HG03442 (cell line): ENCODE measurements at regions not wholly inside any gene's neighbourhood (a gene's known extent, or its start where the extent isn't known, plus 50 kb on each side); places are given as distances from the start of the nearest gene placed in this dataset.

Experiments
- ATAC-seq: cut with Tn5 transposase; IDR thresholded peaks from one replicate; pipeline ENCODE4 v1.9.1; 2021; ENCODE audit warnings: mild to moderate bottlenecking, moderate library complexity; ENCODE audit not compliant: unreplicated experiment

DNA sequence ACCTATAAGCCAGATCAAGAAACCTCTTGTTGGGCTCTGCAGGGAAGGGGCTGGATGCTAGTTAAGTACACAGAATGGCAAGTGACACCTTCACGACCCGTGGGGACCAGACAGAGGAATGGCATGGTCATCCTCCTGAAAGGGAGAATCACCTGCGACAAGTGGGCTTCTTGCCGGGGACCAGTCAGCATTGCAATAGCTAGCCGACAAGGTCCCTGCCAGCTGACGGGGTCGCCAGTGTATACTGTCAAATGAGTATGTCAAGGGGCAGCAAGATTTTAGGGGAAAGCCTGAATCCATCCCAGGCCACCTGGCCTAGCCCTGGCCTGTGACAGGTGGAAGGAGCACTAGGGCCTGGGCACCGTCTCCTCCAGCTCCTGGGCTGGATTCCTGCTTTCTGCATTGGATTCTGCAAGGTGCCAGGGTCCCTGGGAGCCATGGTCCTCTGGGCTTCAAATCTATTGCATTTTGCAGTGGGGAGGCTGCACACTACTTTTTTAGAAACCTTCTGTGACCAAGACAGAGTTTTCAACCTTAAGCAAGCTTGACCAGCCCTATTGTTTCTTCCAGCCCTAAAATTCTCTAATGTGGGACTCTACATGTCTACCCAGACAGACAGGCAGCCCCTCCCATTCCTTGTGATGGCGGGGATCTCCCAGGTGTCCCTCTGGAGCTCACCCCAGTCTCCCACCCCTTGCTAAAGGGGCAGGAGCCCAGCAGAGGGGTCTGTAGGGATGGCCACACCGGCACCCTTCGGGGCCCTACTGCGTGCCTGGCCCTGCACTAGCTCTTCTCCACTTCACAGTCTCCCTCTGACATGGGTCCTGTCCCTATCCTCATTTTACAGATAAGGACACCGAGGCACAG is 178.5 kb downstream of the GLI2 start:
- ATAC-seq = no peak

DNA sequence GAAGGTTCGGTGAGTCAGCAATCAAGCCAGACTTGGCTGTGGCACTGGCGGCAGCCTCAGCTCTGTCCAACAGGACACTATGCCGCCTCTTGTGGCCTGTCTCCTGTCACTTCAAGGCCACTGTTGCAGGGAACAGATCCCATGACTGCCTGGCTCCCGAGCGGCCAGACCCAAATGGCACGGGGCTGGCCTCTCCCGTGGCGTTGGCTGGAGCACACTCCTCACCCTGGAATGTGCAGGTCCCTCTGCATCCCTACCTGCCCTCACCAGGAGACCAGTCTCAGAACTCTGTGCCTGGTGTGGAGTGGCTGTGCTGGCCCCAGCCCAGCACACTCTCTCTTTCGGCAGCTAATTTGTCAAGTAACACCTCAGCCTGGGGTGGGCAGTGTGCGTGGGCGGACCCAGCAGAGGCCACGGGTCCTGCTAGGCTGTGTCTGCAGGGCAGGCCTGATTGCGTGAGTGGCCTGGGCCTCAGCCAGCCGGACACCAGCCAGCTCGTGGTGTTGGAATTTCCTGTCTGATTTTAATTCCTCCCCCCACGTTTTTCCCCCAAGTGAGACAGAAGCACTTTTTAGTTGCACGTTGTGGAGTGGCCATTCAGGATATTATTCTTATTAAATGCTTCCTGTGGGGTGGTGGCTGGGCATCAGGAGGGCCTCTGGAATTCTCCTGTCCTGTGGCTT is 179.3 kb downstream of the GLI2 start:
- no peak for ATAC-seq

DNA sequence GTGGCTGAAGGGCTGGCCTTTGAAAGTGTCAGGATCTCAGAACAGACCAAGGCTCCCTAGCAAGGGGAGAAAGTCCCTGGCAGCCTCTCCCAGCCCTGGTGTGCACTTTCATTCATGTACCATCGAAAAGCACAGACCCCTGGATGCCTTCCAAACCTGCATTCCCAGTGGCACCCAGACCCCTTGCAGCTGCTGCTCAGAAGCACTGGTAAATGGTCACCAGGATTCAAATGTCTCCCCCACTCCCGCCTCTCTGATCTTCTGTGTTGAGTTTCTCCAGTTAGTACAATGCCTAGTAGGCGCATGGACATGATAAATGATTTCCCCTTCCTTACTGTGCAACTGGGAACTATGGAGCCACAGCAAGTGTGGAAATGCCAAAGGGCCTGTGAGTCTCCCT is 180.0 kb downstream of the GLI2 start:
- no peak for ATAC-seq

DNA sequence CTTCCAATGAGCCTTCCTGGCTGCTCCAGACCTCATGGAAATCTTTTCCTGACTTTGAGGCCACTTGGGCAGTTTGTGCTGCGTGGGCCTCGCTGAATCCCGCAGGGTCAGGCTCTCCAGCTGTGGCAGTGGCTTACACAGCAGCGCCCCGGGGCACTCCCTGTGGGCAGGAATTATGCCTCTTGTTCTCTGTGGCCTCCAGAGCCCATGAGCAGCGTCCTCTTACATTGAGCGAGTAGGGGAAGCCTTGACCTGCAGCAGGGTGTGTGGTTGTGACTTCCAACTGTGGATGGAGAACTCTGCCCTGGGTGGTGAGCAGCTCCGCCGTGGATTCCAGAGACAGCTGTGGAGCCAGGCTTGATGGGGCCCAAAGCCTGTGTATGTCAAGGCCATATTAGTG is 180.8 kb downstream of the GLI2 start:
- no peak for ATAC-seq

DNA sequence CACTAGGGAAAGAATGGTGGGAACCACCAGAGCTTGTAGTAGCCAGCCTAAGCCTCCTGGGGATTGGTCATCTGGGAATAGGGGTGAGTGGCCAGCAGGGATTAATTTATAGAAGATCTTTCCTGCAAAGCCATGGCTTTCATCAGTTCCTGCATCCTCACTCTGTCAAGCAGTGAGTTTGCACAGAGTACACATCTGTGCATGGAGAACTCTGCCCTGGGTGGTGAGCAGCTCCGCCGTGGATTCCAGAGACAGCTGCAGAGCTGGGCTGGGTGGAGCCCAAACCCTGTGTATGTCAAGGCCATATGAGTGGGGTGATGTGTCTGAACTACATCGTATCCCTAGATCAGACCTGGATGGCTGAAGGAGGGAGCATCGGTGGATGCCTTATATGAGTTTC is 182.2 kb downstream of the GLI2 start:
- ATAC-seq = no peak

DNA sequence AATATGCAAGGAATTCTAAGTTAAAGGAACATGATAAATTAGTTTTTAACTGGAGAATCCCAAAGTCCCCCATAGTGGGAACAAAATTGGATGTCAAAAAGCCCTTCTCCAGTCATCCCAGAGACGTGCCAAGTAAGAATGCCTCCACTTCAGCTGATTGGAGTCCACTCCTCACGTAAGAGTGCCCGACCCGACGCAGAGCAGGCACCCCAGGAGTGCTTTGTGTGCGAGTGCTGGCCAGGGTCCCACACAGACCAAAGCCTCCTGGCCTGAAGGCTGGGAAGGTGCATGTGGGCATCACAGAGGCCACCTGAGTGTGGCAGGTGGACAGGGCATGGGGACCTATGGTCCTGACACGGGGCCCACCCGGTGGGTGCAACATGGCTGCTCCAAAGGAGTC is 183.5 kb downstream of the GLI2 start:
- ATAC-seq = no peak

DNA sequence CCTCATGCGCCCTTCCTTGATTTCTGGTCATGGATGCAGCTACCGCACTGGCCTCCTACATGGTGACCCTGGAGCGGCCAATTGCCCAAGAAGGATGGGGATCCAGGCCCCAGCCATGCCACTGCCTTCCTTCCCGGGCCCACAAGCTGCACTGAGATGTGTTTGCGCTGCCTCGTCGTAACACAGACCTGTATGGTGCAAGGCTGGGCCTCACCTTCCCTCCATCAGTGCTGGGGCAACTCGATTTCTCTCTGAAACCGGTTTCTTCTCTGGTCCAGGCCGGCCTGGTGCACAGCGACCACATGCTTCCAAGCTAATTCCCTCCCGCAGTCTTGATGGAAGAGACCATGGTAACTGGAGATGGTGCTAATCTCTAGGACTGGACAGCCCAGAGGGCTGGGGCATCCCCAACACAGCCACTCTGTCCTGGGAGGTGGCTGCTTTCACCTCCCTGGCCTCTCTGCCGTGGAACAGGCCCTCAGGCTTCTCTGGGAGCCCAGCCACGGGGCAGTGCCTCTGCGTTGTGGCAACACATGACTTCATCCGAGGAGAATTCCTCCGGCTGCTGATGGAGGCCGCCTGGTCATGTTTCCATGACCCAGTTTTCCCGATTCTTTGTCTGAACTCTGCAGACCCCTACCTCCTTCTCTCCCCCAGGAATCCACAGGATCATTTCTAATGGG is 184.2 kb downstream of the GLI2 start:
- no peak for ATAC-seq

DNA sequence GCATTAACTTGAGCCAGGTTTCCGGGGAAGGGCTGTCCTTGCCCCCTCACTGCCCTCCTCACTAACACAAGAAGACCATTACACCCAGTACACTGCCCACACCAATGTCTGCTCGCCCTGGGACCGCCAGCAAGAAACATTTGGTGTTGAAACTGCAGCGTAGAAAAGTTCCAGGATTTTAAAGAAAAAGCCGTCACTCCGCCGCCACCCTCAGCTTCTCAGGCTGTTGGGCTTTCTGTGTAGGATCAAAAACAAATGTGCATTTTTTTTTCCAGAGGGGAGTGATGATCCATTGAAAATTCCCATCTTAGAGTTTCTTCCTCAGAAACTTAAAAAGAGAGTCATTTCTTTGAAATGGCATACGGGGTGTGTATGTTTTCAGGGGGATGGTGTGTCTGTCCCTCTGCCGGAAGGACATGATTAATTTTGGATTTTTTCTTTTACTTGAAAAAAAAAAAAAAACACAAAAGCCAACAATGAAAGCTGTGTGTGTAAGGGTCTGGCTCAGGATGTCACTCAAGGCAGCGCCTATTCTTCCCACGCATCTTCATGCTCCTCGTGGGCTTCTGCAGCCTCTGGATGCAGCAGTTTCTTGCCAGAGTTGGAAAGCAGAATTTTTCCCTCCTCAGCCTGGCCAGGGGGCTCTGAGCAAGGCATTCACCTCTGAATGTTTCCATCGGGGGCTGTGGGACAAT is 184.9 kb downstream of the GLI2 start:
- ATAC-seq = no peak

DNA sequence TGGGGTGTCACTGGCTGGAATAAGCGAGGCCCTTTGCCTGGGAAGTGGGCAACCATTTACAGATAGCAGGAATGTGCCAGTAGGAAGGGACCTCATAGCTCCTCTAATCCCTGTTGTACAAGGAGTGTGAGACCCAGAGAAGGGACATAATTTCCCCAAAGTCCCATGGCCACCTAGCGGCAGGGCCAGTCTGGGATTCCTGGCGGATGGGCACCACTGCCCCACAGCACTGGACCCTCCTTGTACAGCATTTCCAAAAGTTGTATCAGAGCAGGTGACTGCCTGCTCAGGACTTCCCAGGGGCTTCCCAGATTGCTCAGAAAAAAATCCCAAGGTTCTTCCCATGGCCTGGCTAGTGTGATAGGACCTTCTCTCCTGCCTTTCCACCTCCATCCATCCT is 185.8 kb downstream of the GLI2 start:
- ATAC-seq = no peak

DNA sequence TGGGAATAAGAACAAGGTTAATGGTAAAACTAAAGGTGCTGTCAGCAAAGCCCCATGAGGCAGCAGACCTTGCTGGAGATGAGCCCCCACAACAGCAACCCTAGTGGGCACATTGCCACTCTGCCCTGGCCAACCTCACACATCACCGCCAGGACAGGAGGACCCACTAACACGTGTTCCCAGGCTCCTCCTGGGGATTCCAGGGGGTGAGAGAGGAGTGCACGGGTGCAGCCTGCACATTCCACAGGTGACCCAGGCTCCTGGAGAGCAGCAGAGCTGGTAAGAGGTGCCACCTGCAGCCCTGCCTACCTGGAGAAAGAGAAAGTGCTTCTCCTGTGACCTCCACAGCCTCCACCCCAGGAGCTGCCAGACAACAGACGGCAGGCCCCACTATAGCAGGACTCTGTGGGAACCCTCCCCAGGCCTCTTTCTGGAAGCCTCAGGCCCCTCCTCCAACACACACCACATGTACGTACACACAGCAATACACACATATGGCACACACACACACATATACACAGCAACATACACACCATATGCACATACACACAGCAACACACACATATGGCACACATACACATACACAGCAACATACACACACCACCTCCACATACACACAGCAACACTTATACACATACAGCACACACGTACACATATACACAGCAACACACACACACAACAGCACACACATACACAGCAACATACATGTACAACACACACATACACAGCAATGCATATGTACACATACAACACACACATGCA is 187.1 kb downstream of the GLI2 start:
- no peak for ATAC-seq

DNA sequence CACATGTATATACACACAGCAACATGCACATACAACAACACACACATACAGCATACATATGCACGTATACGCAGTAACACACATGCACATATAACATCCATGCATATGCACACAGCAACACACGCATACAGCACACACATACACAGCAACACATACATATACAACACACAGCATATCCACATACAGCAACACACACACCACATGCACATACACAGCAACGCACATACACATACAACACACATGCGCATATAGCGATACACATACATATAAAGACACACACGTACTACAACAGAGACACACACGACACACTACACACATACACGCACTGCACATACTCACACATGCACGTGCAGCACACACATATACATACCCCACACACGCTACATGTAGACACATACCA is 187.8 kb downstream of the GLI2 start:
- ATAC-seq = no peak

DNA sequence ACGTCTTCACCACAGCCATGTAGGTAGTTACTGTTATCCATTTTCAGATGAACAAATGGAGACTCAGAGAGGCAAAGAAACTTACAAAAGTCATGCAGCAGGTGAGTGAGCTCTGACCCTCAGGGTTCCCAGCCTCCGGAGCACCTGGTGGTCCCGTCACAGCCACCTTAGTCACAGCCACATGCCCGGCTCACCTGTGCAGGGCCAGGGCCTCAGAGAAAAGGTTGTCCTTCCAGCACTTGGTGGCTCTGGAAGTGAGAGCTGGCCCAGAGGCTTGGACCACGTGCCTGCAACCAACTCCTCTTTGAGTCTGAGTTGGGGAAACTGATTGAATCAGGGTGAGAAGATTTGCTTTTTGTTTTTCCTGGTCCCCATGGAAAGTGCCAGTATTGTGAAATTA is 189.3 kb downstream of the GLI2 start:
- ATAC-seq = no peak

DNA sequence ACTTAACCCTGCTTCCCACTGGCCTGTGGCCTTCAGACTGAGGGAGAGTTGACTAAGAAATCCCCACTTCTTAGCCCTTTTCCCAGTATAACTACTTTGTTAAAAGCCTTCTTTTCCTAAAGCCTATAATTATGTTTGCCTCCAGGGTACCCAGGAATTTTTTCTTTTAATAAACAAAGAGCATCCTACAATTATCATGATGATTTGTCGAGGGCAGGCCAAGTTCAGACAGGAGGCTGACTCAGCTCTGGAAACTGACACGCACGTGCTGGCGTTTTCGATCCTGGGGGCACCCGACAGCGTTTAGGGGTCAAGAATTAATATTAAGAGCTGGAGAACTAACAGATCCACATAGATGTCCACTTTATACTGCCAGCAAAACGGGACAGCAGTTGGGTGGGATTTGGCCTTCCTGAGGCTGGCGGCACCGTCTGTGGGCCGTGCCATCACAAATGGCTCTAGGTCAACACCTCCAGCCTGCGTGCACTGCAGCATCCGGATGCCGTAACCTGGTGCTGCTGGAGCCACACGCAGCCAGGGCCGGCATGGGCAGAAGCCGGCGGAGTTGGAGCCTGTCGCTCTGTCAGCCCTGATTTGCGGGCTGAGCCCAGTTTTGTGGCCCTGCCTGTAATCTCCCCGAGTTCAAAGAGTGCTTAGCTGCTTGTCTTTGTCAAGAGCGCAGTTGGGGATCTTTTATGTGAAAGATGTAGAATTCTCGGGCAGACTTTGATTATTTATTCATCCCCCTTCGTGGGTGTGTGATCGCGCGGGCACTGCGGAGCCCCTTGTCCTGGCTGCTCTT is 191.0 kb downstream of the GLI2 start:
- no peak for ATAC-seq

DNA sequence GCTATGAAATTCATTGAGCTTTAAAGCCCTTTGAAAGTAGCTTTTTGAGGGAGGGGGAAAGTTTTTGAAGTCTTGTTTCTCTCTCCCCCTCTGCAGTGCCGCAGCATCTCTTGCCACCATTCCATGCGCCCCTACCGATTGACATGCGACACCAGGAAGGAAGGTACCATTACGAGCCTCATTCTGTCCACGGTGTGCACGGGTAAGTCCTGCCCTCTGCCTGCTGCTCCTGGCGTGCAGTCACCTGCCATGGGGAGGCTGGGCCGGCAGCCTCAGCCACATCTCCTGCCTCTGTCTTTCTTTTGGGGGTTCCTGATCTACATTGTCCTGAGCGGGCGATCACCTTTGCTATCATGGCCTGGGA is 191.6 kb downstream of the GLI2 start:
- ATAC-seq = no peak

DNA sequence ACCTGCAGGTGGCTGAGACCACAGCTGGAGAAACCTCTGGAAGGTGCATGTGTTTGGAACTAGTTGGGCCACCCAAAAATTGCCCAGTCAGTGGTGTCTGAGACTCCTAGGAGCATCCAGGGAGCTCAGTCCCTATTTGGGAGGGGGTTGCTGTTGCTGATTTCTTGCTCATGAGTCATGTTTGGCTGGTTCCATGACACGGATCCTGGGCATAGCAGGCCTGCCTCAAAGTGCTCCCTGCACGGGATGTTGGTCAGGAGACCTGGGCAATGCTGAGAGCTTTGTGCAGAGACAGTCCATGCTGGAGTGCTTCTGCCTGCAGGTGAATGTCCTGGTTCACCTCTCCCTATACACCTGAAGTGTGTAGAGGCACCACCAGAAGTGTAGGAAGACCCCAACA is 194.2 kb downstream of the GLI2 start:
- ATAC-seq = no peak

DNA sequence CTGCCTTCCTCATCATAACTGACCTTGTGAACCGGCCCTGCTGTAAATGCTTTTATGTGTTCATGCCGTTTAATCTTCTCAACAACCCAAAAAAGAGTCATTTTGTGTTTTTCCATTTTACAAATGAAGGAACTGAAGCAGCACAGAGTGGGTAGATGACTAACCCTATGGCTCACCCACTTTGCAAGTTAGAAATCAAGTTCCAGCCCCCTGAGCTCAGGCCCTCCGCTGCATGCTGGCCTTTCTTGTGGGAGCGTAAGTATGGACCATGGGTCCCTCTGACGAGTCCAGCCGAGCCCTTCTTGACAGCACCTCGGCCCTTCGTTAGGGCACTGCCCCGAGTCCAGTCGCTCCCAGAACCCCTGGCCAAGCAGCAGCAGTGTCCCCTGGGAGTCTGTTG is 194.6 kb downstream of the GLI2 start:
- ATAC-seq = no peak

DNA sequence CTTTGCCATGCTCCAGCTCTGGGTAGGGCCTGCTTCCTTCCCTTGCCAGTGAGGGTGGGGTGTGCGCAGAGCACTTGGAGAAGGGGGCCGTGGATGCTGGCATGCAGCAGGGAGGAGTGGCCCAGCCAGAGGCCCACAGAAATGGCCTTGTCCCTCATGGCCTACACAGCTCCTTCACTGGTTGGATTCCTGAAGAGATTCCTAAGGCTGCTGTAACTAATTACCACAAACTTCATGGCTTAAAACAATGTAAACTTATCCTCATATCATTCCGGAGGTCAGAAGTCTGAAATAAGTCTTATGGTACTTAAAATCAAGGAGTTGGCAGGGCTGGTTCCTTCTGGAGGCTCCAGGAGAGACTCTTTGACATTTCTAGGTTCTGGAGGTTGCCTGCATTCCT is 195.2 kb downstream of the GLI2 start:
- no peak for ATAC-seq

DNA sequence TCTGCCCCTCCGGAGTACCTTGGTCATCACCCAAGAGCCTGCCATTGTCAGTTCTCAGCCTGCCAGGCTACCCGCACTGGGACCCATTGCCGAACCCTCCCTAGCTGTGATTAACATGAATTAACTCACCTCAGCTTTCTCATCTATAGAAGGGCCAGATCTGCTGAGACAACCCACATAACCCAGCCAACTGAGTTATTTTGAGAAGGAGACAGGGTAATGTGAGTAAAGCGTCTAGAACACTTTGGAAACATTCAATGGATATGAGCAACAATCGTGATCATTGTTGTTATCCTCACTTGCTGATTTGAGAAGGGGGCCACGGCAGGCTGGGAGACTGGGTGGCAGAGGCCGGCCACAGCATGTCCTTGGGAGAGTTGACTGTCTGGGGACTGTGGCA is 196.8 kb downstream of the GLI2 start:
- ATAC-seq = no peak

DNA sequence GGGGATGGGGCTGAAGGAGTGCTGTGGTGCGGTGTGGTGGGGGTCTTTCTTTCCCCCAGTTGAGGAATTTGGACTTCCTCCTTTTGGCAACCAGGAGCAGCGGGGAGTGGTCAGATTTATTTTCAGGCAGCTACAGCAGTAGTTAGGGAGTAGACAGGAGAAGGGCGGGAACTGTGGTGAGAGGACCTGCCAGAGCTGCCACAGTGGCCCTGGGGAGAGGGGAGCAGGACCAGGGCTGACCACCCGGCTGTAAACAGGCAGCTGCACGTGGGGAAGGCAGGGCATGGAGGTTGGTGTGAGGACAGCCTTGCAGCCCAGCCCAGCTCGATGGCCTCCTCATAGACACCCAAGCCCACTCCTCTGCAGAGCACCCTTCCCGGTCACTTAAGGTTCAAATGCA is 197.2 kb downstream of the GLI2 start:
- ATAC-seq = no peak
